GM21786 (cell line): ENCODE measurements at regions not wholly inside any gene's neighbourhood (a gene's known extent, or its start where the extent isn't known, plus 50 kb on each side); places are given as distances from the start of the nearest gene placed in this dataset.

ENCODE experiments used
- ATAC-seq: cut with Tn5 transposase; IDR thresholded peaks from one replicate; pipeline ENCODE4 v1.9.1; 2021; ENCODE audit not compliant: unreplicated experiment

DNA sequence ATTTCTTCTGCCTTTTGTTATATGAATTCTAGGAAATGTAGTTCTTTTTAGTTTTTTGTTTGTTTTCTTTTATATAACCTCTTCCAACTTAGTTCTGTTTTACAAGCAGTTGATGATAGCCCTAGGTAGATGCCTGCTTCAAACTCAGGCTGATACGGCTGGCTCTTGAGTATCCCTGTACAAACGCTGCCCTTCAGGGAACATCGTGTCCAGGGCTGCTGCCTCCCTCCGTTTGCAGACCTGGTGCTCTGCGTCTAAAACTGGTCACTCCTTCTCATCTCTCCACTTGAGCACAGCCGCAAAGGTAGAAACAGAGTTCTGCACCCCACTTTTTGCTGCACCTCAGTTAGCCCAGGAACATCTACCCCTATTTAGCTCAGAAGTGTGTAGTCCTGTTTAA is 310.1 kb downstream of the PRL start:
- ATAC-seq = no peak

DNA sequence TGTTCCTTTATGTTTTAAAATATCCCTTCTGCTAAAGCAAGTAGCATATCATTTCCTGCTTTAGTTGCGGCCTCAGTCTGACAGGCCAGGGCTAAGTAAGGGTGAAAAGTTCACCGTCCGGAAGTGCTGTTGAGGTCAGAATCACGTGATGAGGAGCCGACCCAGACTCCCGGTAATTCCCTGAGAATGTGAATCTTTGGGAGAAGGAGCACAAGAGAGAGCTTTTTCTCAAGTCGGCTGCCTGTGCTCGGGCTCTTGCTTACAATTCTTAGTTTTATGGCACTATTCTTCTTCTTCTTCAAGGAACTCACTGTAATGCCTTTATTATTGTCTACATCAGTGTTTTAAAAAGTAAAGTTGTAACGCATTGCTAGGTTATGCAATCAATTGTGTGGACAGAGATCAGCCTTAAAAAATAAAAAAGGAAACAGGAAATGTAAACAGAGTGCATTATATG is 309.3 kb downstream of the PRL start:
- ATAC-seq = peak; percentile 84

DNA sequence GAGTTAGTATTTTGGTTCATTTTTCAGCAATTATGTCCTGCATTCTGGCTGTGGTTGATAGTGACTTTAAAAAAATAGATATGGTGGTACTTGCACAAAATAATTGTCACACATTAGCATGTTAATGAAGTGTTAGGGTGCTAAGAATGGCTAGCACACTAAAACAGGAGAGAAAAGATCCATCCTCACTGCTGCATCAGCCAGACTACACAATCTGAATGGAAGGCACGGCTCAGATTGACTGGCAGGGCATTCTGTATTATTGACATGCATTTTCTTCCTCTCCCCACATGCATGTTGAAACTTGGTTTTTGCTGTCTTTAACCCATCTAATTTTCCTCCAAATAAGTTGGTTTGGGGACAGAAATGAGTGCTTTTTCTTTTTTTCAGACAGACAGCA is 306.3 kb downstream of the PRL start:
- no peak for ATAC-seq

DNA sequence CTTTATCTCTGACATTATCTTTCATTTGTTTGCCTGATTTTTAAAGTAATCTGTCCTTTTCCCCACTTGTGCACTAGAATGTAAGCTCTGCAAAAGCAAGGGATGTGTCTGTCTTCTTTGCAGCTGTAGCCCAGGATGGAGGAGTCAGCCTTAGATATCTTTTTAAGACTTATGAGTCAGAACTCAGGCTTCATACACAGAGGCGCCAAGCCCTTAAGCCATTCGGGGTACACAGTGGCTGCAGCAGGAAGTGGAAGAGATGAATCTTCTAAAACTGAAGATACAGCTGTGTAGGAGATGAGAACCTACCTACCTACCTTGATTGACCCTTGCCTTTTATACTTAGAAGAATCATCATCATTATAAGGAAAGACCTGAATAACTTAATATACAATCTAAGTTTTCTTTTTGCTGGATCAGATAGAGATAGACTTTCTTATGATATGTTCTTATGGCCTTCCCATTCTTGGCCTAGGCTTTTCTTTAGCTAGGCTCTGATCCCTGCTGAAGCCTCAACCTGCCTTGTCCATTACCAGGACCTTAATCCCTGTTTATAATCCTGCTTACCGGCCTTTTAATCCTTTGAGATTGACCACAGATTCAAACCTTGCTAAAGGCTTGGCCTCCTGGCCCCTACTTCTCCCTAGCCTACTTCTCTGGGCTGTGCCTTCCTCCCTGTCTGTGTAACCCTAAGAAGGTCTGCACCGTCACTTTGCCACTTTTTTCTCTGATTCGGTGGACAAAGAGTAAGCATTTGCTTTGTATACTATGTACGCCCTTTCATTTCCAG is 304.5 kb downstream of the PRL start:
- no peak for ATAC-seq

DNA sequence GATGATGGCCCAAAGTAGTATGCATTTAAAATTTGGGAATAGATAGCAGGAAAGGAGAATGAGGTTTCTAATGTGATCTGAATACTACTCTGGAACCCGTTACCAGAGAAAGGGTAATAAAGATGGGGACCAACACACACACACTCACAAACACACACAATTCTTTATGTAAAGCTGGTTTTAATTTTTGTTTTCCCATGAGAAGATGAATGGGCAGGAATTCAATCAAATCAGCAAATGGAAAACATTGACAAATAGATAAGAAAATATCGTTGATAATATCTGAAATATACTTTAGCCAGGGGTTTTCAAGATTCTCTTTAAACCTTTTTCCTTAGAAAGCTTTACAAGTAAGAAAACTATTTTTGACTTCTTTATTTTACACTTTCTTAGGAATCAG is 303.0 kb downstream of the PRL start:
- no peak for ATAC-seq

DNA sequence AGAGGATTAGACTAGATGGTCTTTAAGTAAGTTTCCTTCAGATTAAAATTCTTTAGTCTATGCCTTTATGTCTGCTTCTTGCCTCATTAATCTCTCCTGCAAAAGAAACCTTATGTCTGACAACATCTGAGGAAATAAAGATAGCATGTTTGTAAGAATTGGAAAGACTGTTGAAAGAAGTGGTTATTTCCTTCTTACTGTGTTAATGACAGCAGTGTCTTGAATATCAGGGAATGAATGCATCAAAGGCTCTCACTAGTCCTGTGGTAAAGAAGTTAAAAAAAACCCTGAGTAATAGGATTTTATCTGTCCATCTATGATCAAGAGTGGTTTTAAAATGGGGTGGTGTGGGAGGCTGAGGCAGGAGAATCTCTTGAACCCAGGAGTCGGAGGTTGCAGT is 302.0 kb downstream of the PRL start:
- ATAC-seq = no peak

DNA sequence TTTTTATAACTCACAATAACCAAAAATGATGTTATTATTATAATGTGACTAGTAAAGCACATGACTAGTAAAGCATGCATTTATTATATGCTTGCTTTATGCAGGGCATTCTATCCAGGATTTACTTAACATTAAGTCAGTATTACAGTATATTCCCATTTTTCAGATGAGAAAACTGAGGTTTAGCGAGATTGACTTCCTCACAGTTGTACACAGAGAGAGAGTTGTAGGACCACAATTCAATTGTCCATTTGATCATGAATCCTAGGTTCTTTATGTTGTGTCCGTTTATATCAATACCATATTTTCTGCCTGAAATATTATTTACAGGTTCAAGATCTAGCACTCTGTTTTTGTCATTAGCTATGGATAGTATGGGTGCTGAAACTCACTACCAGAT is 301.5 kb downstream of the PRL start:
- ATAC-seq = no peak

DNA sequence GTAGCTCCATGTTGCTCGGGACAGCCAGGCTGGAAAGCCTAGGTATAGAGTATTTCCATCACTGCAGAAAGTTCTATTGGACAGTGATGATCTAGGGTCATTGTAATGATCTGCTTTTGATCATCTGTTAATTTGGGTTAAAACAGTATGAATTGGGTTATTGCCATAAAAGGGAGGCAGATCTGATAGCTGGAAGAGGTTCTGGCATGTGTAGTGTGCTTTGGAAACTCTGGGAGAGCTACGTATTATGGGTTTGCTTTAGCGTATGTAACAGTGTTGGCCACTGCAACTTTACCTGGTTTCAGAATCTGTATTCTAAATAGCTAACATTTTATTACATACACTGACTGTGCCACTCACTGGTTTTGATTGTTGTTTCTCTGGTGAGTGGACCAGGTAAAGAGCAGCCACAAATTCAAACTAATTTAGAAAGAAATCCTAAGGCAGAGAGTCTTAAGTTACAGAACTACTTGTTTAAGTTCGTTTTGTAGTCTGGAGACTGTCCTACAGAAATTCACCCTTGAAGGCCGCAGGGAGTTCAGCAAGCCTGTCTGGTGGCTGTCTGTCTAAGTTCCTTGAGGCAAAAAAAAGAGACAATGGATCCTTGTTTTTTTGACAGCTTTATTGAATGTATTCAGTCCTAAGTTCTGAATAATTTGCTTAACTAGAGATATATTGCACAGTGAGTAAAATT is 300.3 kb downstream of the PRL start:
- ATAC-seq = no peak

DNA sequence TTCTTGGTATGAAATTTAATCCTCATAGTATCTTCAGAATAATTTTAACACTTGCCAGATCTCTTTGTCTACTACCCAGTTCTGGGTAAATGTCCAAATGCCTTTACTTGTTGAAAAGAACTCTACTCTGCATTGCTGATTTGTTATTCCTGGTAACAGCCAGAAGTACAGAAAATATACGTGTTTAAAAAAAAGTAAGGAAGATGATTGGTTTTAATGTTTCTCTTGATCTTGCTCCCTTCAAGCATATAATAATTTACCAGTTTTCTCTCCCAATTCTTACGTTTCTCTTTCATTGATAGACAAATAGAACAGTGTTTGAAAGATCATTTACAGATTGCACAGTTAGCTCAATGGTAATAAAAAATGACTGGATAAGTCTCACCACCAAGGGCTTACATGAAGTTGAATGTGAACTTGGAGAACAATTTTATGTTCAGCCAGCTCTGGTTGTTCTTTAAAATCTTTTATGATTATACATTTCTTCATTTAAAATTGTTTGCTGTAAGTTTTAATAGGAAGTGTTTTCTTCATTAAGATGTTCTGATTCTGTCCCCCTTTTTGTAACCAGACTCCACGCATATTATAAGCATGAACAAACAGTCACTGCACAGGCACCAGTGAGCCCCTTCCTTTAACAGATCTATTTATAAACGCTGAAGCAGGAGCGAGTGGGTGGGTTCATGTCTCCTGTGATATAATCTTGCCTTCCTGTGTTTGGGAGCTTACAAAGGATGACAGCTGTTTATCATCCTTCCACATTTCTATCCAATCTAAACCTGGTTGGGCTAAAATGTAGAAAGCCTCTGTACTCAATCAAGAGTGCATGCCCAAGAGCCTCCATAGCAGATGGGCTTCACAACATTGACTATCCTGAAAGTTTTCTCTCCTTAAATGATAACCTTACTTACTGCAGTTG is 299.5 kb downstream of the PRL start:
- ATAC-seq = no peak

DNA sequence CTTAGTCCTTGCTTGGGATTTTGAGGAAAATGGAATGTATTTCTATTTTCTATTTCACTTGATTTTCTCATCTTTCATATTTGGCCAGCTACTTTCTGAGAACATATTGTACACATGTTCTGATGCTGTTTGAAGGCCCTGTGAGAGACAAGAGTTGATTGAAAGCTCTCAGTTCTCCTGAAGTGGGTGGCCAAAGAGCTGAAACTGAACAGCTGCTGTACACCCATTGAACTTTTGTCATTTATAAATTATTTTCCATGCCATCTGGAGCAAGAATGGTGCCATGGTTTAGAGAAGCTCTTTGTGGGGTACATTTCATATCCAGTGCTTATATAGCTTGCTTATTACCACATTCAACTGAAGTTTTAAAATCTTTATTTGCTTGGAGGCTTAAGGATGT is 298.3 kb downstream of the PRL start:
- no peak for ATAC-seq

DNA sequence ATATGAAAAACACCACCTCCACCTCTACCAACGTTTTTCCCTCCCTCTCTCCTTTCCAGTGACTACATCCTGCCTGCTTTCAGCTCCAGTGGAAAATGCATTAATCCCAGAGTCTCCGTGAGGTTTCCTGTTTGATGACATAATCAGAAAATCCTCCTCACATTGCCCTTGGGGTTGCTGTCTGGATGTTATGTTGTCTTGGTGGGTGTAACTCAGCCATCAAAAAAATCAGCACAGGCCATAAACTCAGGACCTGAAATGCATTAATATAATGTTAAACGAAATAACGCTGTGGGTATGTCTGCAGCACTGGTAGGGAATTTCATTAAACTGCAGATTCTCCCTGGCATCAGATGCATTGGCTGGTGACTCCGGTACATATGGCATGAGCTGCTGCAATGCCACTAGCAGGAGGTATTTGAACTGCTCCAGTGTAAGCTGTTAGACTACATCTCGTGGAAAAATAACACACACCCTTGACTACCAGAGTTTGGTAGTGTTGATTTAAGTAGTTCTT is 297.8 kb downstream of the PRL start:
- no peak for ATAC-seq

DNA sequence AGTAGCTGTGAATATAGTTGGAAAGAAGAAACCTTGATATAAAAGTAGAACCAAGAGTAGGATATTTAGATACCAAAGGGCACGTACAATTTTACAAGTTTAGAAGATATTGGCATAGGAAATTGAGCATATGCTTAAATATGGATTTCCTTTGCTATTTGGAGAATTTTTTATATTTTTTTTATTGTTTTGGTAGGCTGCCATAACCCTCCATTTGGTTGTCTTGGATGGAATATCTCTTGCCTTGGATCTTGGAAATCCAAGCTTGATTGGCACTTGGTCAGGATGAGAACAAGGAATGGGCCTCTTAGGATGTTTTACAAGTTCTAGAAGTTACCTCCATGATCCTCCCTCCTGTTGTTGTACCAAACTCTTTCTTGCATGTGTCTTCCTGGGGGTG is 297.1 kb downstream of the PRL start:
- ATAC-seq = no peak

DNA sequence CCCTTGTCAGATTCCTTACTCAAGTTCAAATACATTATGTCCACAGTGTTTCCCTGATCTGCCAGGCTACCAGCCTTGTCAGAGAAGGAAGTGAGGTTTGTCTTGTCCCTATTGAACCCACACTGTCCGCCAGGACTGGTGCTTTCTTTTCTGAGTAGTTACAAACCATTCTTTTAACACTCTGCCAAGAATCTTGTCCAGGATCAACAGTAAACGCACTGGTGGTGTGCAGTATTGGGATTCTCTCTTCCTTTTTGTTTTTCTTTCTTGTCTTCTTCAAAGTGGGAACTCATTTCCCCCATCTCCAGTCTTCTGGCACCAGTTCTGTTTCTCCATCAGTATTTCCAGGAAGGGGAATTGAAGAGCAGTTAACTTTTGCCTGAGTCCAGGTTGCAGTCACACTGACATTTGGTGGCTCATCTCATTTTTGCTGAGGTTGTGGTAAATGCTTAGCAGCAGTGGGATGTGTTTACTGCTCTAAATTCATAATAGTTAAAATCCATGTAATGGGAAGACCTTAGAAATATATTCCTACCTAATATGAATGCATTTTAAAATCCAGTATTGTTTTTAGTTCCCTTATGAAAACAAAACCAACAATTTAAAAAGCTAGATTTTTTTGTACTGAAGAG is 295.3 kb downstream of the PRL start:
- no peak for ATAC-seq

DNA sequence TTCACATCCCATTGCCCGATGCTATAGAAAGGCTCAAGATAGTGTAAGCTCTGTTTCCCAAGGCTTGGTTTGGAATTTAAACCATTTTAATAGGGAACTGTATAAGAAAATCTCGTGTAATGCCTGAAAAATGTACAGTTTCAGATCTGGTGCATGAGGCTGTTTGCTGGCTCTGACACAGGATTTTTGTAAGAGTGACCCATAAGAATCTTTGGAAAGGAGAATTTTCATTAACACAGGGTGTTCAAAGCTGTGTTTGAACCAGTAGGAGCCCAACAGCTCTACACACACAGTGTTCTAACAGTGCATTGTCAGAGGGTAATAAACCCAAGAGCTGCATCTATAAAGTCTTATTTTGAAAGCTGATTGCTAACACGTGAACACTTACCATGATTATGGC is 293.5 kb downstream of the PRL start:
- no peak for ATAC-seq

DNA sequence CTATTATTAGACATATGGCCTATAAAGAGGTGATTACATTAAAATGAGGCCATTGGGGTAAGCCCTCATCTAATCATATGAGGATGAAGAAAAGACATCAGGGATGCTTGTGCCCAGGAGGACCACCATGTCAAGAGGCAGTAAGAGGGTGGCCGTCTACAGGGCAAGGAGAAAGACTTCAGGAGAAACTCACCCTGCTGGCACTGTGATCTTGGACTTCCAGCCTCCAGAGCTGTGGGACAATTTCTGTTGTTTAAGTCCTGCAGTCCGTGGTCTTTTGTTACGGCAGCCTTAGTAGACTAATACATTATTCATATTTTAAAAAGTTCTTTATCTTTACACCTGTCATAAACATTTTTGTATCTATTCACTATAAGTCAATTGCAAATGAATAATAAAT is 290.0 kb downstream of the PRL start:
- ATAC-seq = no peak

DNA sequence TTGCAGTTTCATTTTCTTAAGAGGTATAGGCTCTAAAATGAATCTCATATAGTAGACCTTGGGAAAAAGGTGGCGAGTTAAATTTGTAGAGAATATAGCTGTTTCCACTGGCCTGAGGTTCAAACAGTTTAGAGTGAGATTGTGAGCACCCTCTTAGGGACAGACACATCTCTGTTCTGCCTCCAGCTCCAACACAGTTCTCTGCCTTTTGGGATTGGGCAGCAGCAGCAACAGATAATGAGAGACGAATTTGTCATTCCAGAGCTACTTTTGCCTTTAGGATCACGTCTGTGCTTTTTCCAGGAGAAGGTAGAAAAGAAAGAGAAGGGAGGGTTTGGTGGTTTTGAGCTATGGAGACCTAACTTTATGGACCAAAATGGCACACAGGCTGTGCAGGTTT is 289.4 kb downstream of the PRL start:
- ATAC-seq = no peak

DNA sequence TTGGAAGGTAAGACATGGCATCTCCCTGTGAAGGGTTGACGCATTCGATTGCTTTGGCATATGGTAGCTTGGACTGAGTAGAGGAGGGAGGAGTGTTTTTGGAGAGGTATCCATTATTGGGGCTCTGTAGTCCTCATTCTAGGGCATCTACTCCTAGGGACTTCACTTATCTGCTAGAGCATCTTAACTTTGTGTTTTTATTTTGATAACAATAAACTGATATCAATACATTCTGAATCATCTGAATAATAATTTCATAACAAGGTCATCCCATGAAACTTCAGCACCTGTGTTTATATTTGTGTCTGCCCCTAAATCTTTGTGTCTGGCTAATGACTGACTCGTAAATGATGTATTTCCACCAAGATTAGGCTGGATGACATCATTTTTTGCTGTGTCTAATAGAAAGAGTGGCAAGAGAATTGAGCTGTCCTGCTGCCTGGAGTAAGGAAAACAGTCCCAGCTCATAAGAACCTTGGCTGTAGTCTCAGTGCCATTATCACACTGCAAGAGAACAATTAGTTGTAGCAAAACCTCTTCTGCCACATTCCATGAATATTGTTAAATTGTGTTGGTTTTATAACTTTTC is 288.5 kb downstream of the PRL start:
- ATAC-seq = no peak

DNA sequence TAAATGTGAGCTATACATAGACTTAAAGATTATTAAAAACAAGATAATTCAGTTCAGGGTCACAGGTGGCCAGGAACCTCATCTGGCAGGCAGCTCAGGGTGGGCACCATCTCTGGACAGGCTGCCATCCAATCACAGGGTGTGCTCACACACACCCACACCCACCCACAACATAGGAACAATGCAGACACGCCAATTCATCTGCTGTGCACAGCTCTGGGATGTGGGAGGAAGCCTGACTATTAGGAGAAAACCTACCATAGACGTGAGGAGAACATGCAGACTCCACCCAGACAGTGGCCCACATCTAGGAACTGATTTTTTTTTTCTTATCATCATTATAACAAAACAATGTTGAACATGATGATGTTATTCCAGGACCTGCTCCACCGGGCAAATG is 286.7 kb downstream of the PRL start:
- ATAC-seq = no peak

DNA sequence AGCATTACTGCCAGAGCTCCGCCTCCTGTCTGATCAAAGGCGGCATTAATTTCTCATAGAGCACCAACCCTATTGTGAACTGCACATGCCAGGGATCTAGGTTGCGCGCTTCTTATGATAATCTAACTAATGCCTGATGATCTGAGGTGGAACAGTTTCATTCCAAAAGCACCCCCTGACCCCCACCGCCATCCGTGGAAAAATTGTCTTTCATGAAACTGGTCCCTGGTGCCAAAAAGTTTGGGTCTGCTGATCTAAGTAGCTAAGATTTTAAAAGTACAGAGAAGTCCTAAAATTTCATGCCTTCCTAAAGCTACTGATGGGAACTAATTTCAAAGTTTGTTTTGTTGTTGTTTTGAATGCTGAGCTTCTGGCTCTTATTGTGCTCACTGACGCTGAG is 281.6 kb downstream of the PRL start:
- ATAC-seq = no peak

DNA sequence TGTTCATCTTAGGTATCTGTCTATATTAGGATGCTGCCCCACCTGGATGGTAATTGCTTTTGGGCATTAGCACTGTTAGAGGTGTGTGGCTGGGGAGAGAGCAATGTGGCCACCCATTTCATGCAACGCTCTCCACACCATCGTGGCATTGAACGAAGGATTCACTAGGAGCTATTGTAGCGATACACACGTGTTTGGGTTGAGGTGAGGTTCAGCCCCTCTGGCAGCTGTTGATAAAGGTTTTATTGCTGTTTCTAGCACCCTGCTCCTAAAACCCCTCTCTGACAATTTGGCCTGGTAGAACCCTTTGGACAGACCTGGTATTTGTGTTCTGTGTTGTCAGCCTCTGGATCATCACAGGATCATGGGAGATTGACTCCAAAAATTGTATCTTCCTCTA is 280.9 kb downstream of the PRL start:
- no peak for ATAC-seq

DNA sequence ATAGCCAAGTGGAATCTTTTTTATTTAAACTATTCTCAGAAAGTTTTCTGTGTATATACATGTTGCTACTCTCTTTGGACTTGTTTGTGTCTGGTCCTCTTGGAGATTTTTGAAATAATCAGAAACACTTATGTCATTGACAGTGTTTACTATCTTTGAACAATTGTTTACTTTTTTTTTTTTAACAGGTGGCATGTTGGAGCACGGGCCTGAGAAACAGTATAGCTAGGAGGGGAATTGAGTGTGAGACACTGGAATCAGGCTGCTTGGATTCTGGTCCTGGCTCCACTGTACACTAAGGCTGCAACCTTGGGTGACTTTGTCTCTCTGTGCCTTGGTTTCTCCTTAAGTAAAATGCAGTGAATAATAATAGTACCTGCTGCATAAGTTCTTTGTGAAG is 279.6 kb downstream of the PRL start:
- ATAC-seq = no peak
